Nephron progenitor cell (in vitro differentiated cells): ENCODE measurements at regions not wholly inside any gene's neighbourhood (a gene's known extent, or its start where the extent isn't known, plus 50 kb on each side); places are given as distances from the start of the nearest gene placed in this dataset.
A peak's percentile ranks its signal among the peaks of the same experiment; 100 is the strongest.

Source experiments
- DNase-seq: peaks from one replicate; pipeline ENCODE4 v3.0.0; 2021
- H3K27ac Mint-ChIP-seq: 2 replicates; pipeline ENCODE4 v1.8.0; 2021; ENCODE audit warnings: mild to moderate bottlenecking, moderate library complexity, mixed read lengths
- H3K27me3 Mint-ChIP-seq: 2 replicates; pipeline ENCODE4 v1.8.0; 2021; ENCODE audit warnings: mild to moderate bottlenecking, low read depth, mixed read lengths; ENCODE audit not compliant: poor library complexity
- H3K36me3 Mint-ChIP-seq: 2 replicates; pipeline ENCODE4 v1.8.0; 2021; ENCODE audit warnings: low read depth, mixed read lengths
- H3K4me1 Mint-ChIP-seq: 2 replicates; pipeline ENCODE4 v1.8.0; 2021; ENCODE audit warnings: mixed read lengths
- H3K4me3 Mint-ChIP-seq: 2 replicates; pipeline ENCODE4 v1.8.0; 2021; ENCODE audit warnings: mild to moderate bottlenecking, moderate library complexity, mixed read lengths
- H3K9me3 Mint-ChIP-seq: 2 replicates; pipeline ENCODE4 v1.8.0; 2021; ENCODE audit warnings: mild to moderate bottlenecking, moderate library complexity, mixed read lengths
- CTCF ChIP-seq: fragments of 200-600 bp; sonication (generic); IDR thresholded peaks from 2 replicates; pipeline ENCODE4 v1.5.0; 2021; ENCODE audit warnings: antibody characterized with exemption

GRCh38 chr4:182048871-182049270 is 194.3 kb upstream of the TENM3 start:
- no peak for TF ChIP-seq CTCF
- peaks cover 5% of the 10 kb centered on the region for H3K36me3 Mint-ChIP-seq
- DNase-seq: no peak
- H3K27ac Mint-ChIP-seq: no peak overlapping the region
- no peak overlapping the region for H3K4me3 Mint-ChIP-seq
- peaks cover 6% of the 10 kb centered on the region for H3K4me1 Mint-ChIP-seq
- peaks cover 4% of the 10 kb centered on the region for H3K27me3 Mint-ChIP-seq
- no peaks in the 10 kb centered on the region for H3K9me3 Mint-ChIP-seq

- Mint-ChIP-seq H3K27ac (no peak overlapping the region), H3K4me1 (peaks cover 5% of the 10 kb centered on the region), H3K9me3 (peaks cover 15% of the 10 kb centered on the region), H3K27me3 (peaks cover 7% of the 10 kb centered on the region), H3K36me3 (no peaks in the 10 kb centered on the region), H3K4me3 (no peak overlapping the region)
- TF ChIP-seq CTCF: no peak
- no peak for DNase-seq
Measured at GRCh38 chr4:182056866-182057265, 186.3 kb upstream of the TENM3 start.

DNA sequence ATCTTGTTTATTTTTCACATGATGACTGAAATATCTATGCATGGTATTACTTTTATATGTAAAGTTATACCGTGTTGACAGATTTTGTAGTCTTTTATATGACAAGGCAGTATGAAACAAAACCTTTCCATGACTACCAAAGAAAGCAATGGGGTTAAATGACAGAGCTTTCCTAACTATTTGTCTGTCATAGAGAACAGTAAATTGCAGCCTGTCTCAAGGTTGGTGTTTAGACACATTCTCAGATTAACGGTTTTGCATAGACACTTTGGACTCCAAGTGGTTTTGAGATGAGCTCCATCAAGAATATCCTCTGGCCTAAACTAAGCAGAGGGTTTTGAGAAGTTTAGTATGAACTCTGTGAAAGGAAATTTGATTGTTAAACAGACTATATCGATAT is 180.7 kb upstream of the TENM3 start:
- Mint-ChIP-seq H3K27ac (no peak overlapping the region), H3K4me3 (no peak overlapping the region), H3K36me3 (no peaks in the 10 kb centered on the region), H3K9me3 (peaks cover 21% of the 10 kb centered on the region), H3K27me3 (peaks cover 8% of the 10 kb centered on the region), H3K4me1 (peaks cover 7% of the 10 kb centered on the region)
- no peak for TF ChIP-seq CTCF
- DNase-seq: no peak

- peaks cover 21% of the 10 kb centered on the region for H3K9me3 Mint-ChIP-seq
- no peak for TF ChIP-seq CTCF
- peaks cover 7% of the 10 kb centered on the region for H3K27me3 Mint-ChIP-seq
- no peak overlapping the region for H3K27ac Mint-ChIP-seq
- no peaks in the 10 kb centered on the region for H3K36me3 Mint-ChIP-seq
- no peak for DNase-seq
- H3K4me3 Mint-ChIP-seq: no peak overlapping the region
- H3K4me1 Mint-ChIP-seq: peaks cover 7% of the 10 kb centered on the region
Measured at GRCh38 chr4:182062936-182063335, 180.3 kb upstream of the TENM3 start.

DNA sequence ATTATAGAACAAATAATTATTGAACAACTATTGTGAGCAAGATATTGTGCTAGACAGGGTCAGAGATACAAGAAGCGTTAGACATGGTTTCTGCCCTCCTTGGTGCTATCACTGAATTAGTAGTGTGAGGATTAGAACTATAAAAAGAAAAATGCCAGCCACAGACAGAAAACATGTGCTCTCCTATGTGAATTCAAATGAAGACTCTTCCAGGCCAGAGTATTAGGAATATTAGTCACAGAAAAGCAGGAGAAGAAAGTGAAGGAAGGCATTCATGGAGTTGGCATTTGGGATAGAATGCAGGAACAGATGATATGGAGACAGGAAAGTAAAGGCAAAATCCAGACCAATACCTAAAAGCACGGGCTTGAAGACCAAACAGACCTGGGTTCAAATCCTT is 179.6 kb upstream of the TENM3 start:
- Mint-ChIP-seq H3K27ac (peak overlapping the region; percentile 1), H3K4me1 (peaks cover 7% of the 10 kb centered on the region), H3K27me3 (peaks cover 7% of the 10 kb centered on the region), H3K4me3 (no peak overlapping the region), H3K36me3 (no peaks in the 10 kb centered on the region), H3K9me3 (peaks cover 20% of the 10 kb centered on the region)
- no peak for DNase-seq
- TF ChIP-seq CTCF: no peak

GRCh38 chr4:182065255-182065654 is 177.9 kb upstream of the TENM3 start:
- Mint-ChIP-seq H3K27ac (peak overlapping the region; percentile 44), H3K4me3 (no peak overlapping the region), H3K27me3 (peaks cover 14% of the 10 kb centered on the region), H3K36me3 (no peaks in the 10 kb centered on the region), H3K4me1 (peaks cover 7% of the 10 kb centered on the region), H3K9me3 (peaks cover 12% of the 10 kb centered on the region)
- TF ChIP-seq CTCF: no peak
- DNase-seq: no peak
